GM12872 (cell line): ENCODE measurements at regions not wholly inside any gene's neighbourhood (a gene's known extent, or its start where the extent isn't known, plus 50 kb on each side); places are given as distances from the start of the nearest gene placed in this dataset.

Experiments
- TF ChIP-seq, protein P1 (sequence below): IDR thresholded peaks from 3 replicates; pipeline ENCODE4 v1.5.1; 2011; ENCODE audit warnings: low read depth, mild to moderate bottlenecking, low read length, moderate library complexity; ENCODE audit not compliant: insufficient read depth

- TF ChIP-seq, protein P1, sequence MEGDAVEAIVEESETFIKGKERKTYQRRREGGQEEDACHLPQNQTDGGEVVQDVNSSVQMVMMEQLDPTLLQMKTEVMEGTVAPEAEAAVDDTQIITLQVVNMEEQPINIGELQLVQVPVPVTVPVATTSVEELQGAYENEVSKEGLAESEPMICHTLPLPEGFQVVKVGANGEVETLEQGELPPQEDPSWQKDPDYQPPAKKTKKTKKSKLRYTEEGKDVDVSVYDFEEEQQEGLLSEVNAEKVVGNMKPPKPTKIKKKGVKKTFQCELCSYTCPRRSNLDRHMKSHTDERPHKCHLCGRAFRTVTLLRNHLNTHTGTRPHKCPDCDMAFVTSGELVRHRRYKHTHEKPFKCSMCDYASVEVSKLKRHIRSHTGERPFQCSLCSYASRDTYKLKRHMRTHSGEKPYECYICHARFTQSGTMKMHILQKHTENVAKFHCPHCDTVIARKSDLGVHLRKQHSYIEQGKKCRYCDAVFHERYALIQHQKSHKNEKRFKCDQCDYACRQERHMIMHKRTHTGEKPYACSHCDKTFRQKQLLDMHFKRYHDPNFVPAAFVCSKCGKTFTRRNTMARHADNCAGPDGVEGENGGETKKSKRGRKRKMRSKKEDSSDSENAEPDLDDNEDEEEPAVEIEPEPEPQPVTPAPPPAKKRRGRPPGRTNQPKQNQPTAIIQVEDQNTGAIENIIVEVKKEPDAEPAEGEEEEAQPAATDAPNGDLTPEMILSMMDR, result no peak
Measured at GRCh38 chr6:98324446-98324845, 509.9 kb upstream of the POU3F2 start.

- TF ChIP-seq, protein P1, result no peak
Measured at GRCh38 chr6:98325366-98325765, 509.0 kb upstream of the POU3F2 start.

GRCh38 chr6:98333273-98333672 lies 501.1 kb upstream of the POU3F2 start:
- TF ChIP-seq, protein P1, result no peak

DNA sequence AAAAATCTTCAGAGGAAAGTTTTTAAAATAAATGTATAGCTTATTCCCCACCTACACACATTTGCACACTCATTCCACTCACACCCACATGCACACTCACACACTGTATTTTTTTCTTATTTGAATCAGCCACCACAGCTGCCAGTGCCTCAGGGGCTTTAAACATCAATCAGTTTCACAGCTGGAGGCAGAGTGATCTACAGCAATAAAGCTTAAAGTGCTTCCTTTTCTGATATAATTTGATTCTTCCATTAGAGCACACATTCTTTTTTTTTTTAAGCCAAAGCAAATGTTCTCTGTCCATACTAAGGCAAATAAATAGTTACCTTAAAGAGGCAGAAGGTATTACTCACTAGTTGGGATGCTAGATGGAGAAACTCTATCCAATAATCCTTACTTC lies 498.8 kb upstream of the POU3F2 start:
- TF ChIP-seq, protein P1, result no peak

DNA sequence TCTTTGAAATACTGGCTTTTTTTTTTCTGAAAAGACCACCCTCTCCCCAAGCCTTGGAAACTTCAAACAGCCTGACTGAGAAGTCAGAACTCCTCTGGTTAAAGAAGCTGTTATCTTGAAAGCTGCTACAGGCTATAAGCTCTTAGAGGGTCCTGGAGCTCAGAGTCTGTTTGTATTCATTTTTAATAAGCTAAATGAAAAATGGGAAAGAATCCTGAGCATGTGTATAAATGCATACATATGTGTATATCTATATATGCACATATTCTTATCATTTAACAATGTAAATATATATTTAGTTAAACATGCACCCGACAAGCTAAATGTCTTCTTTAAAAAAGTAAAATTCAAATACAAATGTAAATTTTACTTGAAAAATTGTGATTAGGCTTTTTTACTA lies 494.9 kb upstream of the POU3F2 start:
- TF ChIP-seq, protein P1, result no peak

GRCh38 chr6:98343004-98343403 lies 491.4 kb upstream of the POU3F2 start:
- TF ChIP-seq, protein P1, result no peak

DNA sequence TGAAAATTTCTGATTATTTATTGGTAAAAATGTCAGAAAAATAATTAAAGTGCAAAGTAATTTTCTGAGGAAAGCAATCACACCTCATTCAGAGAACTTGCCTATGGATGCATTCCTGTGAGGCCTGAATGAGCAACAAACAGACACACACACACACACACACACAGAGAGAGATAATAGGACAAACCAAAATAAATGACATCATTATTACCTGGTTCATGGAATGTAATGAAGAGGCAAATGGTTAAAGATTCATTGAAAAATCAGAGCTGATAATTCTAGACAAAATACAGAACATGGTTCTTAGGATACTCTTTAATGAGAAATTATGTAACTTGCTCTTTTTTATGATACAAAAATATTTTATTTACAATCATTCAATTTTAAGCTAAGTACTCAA lies 490.6 kb upstream of the POU3F2 start:
- TF ChIP-seq, protein P1, result no peak

DNA sequence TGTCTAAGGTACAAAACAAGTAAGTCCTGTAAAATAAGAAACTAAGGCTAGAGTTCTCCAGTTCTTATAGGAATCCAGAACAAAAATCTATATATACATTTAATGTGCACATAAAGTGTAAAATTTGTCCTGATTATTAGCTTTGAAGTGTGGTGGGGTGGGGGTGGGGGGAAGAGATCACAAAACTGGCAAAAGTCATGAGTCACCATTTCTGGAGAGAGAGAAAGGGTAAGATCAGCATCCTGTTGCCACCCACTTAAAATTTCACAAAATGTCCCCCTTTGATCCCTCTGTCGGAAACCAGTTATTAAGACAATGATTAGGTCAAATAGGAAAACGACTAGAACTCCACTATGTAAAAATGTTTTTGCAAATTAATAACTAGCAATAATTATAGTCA lies 482.0 kb upstream of the POU3F2 start:
- TF ChIP-seq, protein P1, result no peak
